ENCODE measurements at regions not wholly inside any gene's neighbourhood (a gene's known extent, or its start where the extent isn't known, plus 50 kb on each side); places are given as distances from the start of the nearest gene placed in this dataset.

DNA sequence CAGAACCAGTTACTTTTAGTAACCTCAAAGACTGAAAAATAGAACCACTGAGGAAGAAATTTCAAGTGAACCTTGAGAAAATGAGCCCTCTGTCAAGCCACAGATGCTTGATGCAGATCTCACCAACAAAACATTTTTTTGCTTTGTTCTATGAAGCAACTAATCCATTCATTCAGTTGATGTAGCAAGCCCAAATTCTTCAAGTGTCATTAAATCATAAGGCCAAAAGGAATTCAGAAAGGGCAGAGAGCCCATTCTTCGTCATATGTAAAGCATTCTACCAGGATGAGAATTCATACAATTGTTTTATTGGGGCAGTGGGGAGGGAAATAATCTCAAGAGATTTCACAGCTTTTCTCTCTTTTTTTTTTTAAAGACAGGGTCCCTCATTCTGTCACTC is 218.0 kb upstream of the RGS6 start:
- H3K9ac ChIP-seq (ENCODE audit: low read length in 3 of 3), result no peak overlapping the region
- intact Hi-C loops (cut with DNase I), result no loop called here
- DNase-seq (no peak), FAIRE-seq (no peak)
- TF ChIP-seq, protein P1, sequence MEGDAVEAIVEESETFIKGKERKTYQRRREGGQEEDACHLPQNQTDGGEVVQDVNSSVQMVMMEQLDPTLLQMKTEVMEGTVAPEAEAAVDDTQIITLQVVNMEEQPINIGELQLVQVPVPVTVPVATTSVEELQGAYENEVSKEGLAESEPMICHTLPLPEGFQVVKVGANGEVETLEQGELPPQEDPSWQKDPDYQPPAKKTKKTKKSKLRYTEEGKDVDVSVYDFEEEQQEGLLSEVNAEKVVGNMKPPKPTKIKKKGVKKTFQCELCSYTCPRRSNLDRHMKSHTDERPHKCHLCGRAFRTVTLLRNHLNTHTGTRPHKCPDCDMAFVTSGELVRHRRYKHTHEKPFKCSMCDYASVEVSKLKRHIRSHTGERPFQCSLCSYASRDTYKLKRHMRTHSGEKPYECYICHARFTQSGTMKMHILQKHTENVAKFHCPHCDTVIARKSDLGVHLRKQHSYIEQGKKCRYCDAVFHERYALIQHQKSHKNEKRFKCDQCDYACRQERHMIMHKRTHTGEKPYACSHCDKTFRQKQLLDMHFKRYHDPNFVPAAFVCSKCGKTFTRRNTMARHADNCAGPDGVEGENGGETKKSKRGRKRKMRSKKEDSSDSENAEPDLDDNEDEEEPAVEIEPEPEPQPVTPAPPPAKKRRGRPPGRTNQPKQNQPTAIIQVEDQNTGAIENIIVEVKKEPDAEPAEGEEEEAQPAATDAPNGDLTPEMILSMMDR (IDR thresholded peaks at IDR 0.05; ENCODE audit: borderline replicate concordance, extremely low read depth, insufficient read depth), result no peak
- no peaks in the 10 kb centered on the region for H3K27me3 ChIP-seq (ENCODE audit: control insufficient read depth, insufficient read depth, low read length)
- H3K9me3 ChIP-seq (ENCODE audit: control insufficient read depth in 2 of 3, insufficient read depth in 1 of 3, low read length in 3 of 3), result no peaks in the 10 kb centered on the region
- H3K27ac ChIP-seq (ENCODE audit: low read depth in 2 of 2, low read length in 2 of 2), result no peak overlapping the region
- H3K4me1 ChIP-seq (ENCODE audit: control insufficient read depth in 2 of 3, insufficient read depth in 2 of 3, low read depth in 1 of 3, low read length in 3 of 3), result peaks cover 0 to 4% (median 0%) of the 10 kb centered on the region in 3 donors
- H3K4me3 ChIP-seq (ENCODE audit: low read length in 3 of 3), result no peak overlapping the region
- H3K36me3 ChIP-seq (ENCODE audit: control insufficient read depth in 2 of 3, insufficient read depth in 3 of 3, low read length in 3 of 3), result peaks cover 0 to 6% (median 3%) of the 10 kb centered on the region in 3 donors

DNA sequence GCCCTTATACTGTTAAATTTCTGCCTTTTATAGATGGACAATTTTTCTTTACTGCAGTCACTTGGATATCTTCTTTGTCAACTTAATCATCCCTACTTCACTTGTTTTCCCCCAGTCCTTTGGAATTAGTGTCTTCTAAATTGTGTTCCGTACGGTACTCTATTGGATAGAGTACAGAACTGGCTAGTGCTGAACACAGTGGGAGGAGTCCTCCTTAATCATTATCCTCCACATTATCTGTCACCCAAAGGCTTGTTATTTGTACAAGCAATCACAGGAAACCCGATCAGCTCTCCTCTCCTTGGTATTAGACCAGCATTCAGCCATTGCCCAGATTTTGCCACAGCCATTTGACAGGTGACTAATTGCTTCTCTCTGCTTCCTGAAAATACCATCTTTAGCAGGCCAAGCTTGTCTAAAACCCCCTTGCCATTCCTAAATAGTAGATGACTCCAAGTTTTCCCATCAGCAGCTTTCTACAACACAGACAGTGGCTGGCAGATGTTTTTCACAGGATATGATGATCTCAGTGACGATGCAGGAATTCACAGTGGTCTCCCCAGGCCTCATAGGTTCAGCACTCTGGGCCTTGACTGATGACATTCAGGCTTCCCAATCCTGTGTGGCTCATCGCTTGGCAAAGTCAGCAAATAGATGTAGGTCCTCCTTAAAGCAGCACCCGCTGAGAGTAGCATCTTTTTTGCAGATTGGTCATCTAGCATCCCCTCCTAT is 216.0 kb upstream of the RGS6 start:
- H3K4me1 ChIP-seq (ENCODE audit: control insufficient read depth in 2 of 3, insufficient read depth in 2 of 3, low read depth in 1 of 3, low read length in 3 of 3), result peaks cover 0 to 4% (median 0%) of the 10 kb centered on the region in 3 donors
- FAIRE-seq, result no peak
- H3K4me3 ChIP-seq (ENCODE audit: low read length in 3 of 3), result no peak overlapping the region
- no peaks in the 10 kb centered on the region for H3K27me3 ChIP-seq (ENCODE audit: control insufficient read depth, insufficient read depth, low read length)
- TF ChIP-seq, protein P1 (IDR thresholded peaks at IDR 0.05; ENCODE audit: borderline replicate concordance, extremely low read depth, insufficient read depth), result no peak
- H3K9ac ChIP-seq (ENCODE audit: low read length in 3 of 3), result no peak overlapping the region
- DNase-seq, result no peak
- intact Hi-C loops (cut with DNase I), result no loop called here
- peaks cover 0 to 1% (median 0%) of the 10 kb centered on the region in 3 donors for H3K9me3 ChIP-seq (ENCODE audit: control insufficient read depth in 2 of 3, insufficient read depth in 1 of 3, low read length in 3 of 3)
- H3K36me3 ChIP-seq (ENCODE audit: control insufficient read depth in 2 of 3, insufficient read depth in 3 of 3, low read length in 3 of 3), result peaks cover 0 to 3% (median 3%) of the 10 kb centered on the region in 3 donors
- no peak overlapping the region for H3K27ac ChIP-seq (ENCODE audit: low read depth in 2 of 2, low read length in 2 of 2)

DNA sequence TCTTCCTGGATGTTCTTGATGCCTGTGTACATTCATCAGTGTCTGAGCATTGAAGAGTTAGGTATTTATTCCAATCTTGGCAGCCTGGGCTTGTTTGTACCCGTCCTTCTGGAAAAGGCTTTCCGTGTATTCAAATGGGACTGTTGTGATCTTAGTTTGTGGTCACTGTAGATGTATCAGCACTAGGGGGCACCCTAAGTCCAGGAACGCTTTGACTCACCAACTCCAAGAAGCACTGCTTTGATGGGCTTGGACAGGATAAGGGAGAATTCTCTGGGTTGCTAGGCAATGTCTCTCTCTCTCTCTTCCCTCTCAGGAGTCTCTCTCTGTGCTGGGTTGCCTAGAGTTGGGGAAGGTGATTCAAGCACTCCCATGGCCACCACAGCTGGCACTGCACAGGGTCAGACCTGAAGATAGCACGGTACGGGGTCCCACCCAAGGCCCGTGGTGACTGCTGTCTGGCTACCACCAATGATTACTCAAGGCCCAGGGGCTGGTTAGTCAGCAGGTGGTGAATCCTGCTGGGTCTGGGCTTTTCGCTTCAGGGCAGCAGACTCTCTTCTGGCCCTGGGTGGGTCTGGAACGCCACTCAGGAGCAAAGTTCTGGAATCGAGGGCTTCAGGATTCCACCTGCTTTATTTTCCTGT is 211.1 kb upstream of the RGS6 start:
- no peak overlapping the region for H3K4me3 ChIP-seq (ENCODE audit: low read length in 3 of 3)
- intact Hi-C loops (cut with DNase I), result no loop called here
- H3K27ac ChIP-seq (ENCODE audit: low read depth in 2 of 2, low read length in 2 of 2), result no peak overlapping the region
- H3K9me3 ChIP-seq (ENCODE audit: control insufficient read depth in 2 of 3, insufficient read depth in 1 of 3, low read length in 3 of 3), result peaks cover 0 to 1% (median 0%) of the 10 kb centered on the region in 3 donors
- no peaks in the 10 kb centered on the region for H3K27me3 ChIP-seq (ENCODE audit: control insufficient read depth, insufficient read depth, low read length)
- TF ChIP-seq, protein P1 (IDR thresholded peaks at IDR 0.05; ENCODE audit: borderline replicate concordance, extremely low read depth, insufficient read depth), result peak; percentile 71
- H3K9ac ChIP-seq (ENCODE audit: low read length in 3 of 3), result no peak overlapping the region
- peak in 2 of 5 donors; percentile 24 to 32 for DNase-seq
- H3K36me3 ChIP-seq (ENCODE audit: control insufficient read depth in 2 of 3, insufficient read depth in 3 of 3, low read length in 3 of 3), result peaks cover 6 to 16% (median 6%) of the 10 kb centered on the region in 3 donors
- peak; percentile 45 for FAIRE-seq
- H3K4me1 ChIP-seq (ENCODE audit: control insufficient read depth in 2 of 3, insufficient read depth in 2 of 3, low read depth in 1 of 3, low read length in 3 of 3), result peaks cover 0 to 10% (median 3%) of the 10 kb centered on the region in 3 donors

Measured in kidney (tissue), 13 donors.